SK-N-SH (cell line): ENCODE measurements at regions not wholly inside any gene's neighbourhood (a gene's known extent, or its start where the extent isn't known, plus 50 kb on each side); places are given as distances from the start of the nearest gene placed in this dataset.

Experiments used
- CTCF ChIA-PET: fragments of 300-600, 350-600 bp; formaldehyde crosslinking; extraction: SDS; loops from one replicate; lab custom pipeline; 2021; lab: Yijun Ruan, JAX
- POLR2A ChIA-PET: fragments of 350-600 bp; sonication (Branson Sonifier 250); formaldehyde crosslinking; extraction: SDS; loops from one replicate; lab custom pipeline; 2020; ENCODE audit warnings: antibody characterized with exemption, inconsistent platforms; lab: Yijun Ruan, JAX
- DNase-seq: peaks from one replicate; pipeline ENCODE4 v3.0.0; 2012
- H2AFZ ChIP-seq: fragments of 200-600 bp; sonication (generic); 2 replicates; pipeline ENCODE4 v1.8.1; 2016; ENCODE audit warnings: antibody characterized with exemption, mild to moderate bottlenecking, low read depth
- H3F3A ChIP-seq: fragments of 200-600 bp; sonication (generic); replicated peaks from 2 replicates; pipeline ENCODE3; 2016; ENCODE audit warnings: antibody characterized with exemption, mild to moderate bottlenecking; ENCODE audit not compliant: insufficient read depth
- H3K27ac ChIP-seq, 2 experiments: fragments of 200-500 bp in 1 of 2; fragments of 200-600 bp in 1 of 2; sonication (Bioruptor generic) in 1 of 2; sonication (generic), shearing (Covaris generic) in 1 of 2; 2 replicates each; pipeline versions ENCODE4 v1.5.1 to v1.6.1; 2014 to 2016; ENCODE audit warnings: low read depth in 2 of 2, inconsistent platforms in 1 of 2, low read length in 1 of 2, mild to moderate bottlenecking in 1 of 2, mixed read lengths in 1 of 2
- H3K27me3 ChIP-seq: fragments of 200-600 bp; sonication (generic), shearing (Covaris generic); 2 replicates; pipeline ENCODE4 v1.6.1; 2016; ENCODE audit warnings: mixed run types; ENCODE audit not compliant: insufficient read depth
- H3K36me3 ChIP-seq, 2 experiments: fragments of 200-500 bp in 1 of 2; fragments of 200-600 bp in 1 of 2; sonication (Bioruptor generic) in 1 of 2; sonication (generic) in 1 of 2; replicated peaks in 1 of 2; 2 replicates each; pipeline versions ENCODE3 to v1.5.1; 2014 to 2016; ENCODE audit warnings: low read length in 1 of 2, mild to moderate bottlenecking in 1 of 2; ENCODE audit not compliant: insufficient read depth in 2 of 2, control insufficient read depth in 1 of 2
- H3K4me1 ChIP-seq, 2 experiments: fragments of 200-500 bp in 1 of 2; fragments of 200-600 bp in 1 of 2; sonication (Bioruptor generic) in 1 of 2; sonication (generic), shearing (Covaris generic) in 1 of 2; 2 replicates each; pipeline versions ENCODE4 v1.5.1 to v1.6.1; 2014 to 2016; ENCODE audit warnings: low read depth in 1 of 2, low read length in 1 of 2, mixed run types in 1 of 2; ENCODE audit not compliant: insufficient read depth in 2 of 2, control insufficient read depth in 1 of 2
- H3K4me2 ChIP-seq: fragments of 200-600 bp; sonication (generic), shearing (Covaris generic); 2 replicates; pipeline ENCODE4 v1.6.1; 2017; ENCODE audit warnings: mixed run types
- H3K4me3 ChIP-seq, 2 experiments: fragments of 200-500 bp in 1 of 2; fragments of 200-600 bp in 1 of 2; sonication (Bioruptor generic) in 1 of 2; sonication (generic), shearing (Covaris generic) in 1 of 2; 2 replicates each; pipeline versions ENCODE4 v1.5.1 to v1.8.1; 2014 to 2016; ENCODE audit warnings: low read depth in 2 of 2, inconsistent platforms in 1 of 2, low read length in 1 of 2, mild to moderate bottlenecking in 1 of 2, mixed read lengths in 1 of 2, moderate library complexity in 1 of 2
- H3K79me2 ChIP-seq: fragments of 200-600 bp; sonication (generic); 2 replicates; pipeline ENCODE4 v1.8.1; 2017; ENCODE audit warnings: mild to moderate bottlenecking; ENCODE audit not compliant: insufficient read depth
- H3K9ac ChIP-seq: fragments of 200-600 bp; sonication (generic); 2 replicates; pipeline ENCODE4 v1.6.1; 2017; ENCODE audit warnings: mixed run types
- H3K9me2 ChIP-seq: fragments of 200-600 bp; sonication (generic); 2 replicates; pipeline ENCODE4 v1.6.1; 2017; ENCODE audit warnings: mixed run types
- H3K9me3 ChIP-seq: fragments of 200-600 bp; sonication (generic); 2 replicates; pipeline ENCODE4 v1.6.1; 2017; ENCODE audit warnings: mixed run types, mild to moderate bottlenecking, moderate library complexity
- H4K20me1 ChIP-seq: fragments of 200-600 bp; sonication (generic); 2 replicates; pipeline ENCODE4 v1.6.1; 2017; ENCODE audit warnings: mild to moderate bottlenecking, mixed run types; ENCODE audit not compliant: insufficient read depth
- FOSL2 ChIP-seq: IDR thresholded peaks from 2 replicates; pipeline ENCODE4 v1.4.0; 2012; ENCODE audit warnings: low read depth, mild to moderate bottlenecking, moderate library complexity, borderline replicate concordance
- FOXJ3 ChIP-seq: sonication (generic); formaldehyde crosslinking; IDR thresholded peaks from 2 replicates; pipeline ENCODE4 v1.5.1; 2020; ENCODE audit warnings: mild to moderate bottlenecking, missing genetic modification reagents
- FOXM1 ChIP-seq: IDR thresholded peaks from 2 replicates; pipeline ENCODE4 v1.4.0; 2012; ENCODE audit warnings: low read depth, mild to moderate bottlenecking
- GATA2 ChIP-seq: sonication (generic); formaldehyde crosslinking; IDR thresholded peaks from 2 replicates; pipeline ENCODE4 v1.5.0; 2020; ENCODE audit warnings: mild to moderate bottlenecking, missing genetic modification reagents
- NFIC ChIP-seq: IDR thresholded peaks from 2 replicates; pipeline ENCODE4 v1.4.0; 2012; ENCODE audit warnings: borderline replicate concordance
- POLR2AphosphoS5 ChIP-seq: IDR thresholded peaks from 2 replicates; pipeline ENCODE4 v1.6.1; 2012; ENCODE audit warnings: low read depth, low read length
- RAD21 ChIP-seq: IDR thresholded peaks from 2 replicates; pipeline ENCODE4 v1.6.1; 2012; ENCODE audit warnings: mild to moderate bottlenecking, low read length
- RCOR1 ChIP-seq: fragments of 150-350 bp; IDR thresholded peaks from 2 replicates; pipeline ENCODE4 v1.6.1; 2017; ENCODE audit warnings: antibody characterized with exemption, low read length
- RFX5 ChIP-seq: IDR thresholded peaks from 2 replicates; pipeline ENCODE4 v1.6.1; 2012; ENCODE audit warnings: mild to moderate bottlenecking, improper control_type of control experiment, low read length
- RXRA ChIP-seq: IDR thresholded peaks from 2 replicates; pipeline ENCODE4 v1.4.0; 2012; ENCODE audit warnings: low read depth, mild to moderate bottlenecking, borderline replicate concordance
- SMC3 ChIP-seq: IDR thresholded peaks from 2 replicates; pipeline ENCODE4 v1.6.1; 2012; ENCODE audit warnings: low read depth, low read length, improper control_type of control experiment
- TCF12 ChIP-seq: IDR thresholded peaks from 2 replicates; pipeline ENCODE4 v1.4.0; 2012
- YY1 ChIP-seq: IDR thresholded peaks from 2 replicates; pipeline ENCODE4 v1.4.0; 2012; ENCODE audit warnings: low read depth, mild to moderate bottlenecking
- WGBS: methylation state at CpG from one replicate; pipeline ENCODE4 v1.1.6; 2017; ENCODE audit warnings: low lambda C conversion rate; 5-methylcytosine and 5-hydroxymethylcytosine counted together
- TF ChIP-seq, protein P1 (sequence below): IDR thresholded peaks from 2 replicates; pipeline ENCODE4 v1.4.0; 2012; ENCODE audit warnings: low read depth, borderline replicate concordance
- TF ChIP-seq, protein P2 (sequence below): fragments of 150-350 bp; IDR thresholded peaks from 2 replicates; pipeline ENCODE4 v1.6.1; 2016; ENCODE audit warnings: mild to moderate bottlenecking, low read depth, low read length
- TF ChIP-seq, protein P3 (sequence below): IDR thresholded peaks from 2 replicates; pipeline ENCODE4 v1.4.0; 2012; ENCODE audit warnings: low read depth
- TF ChIP-seq, protein P4 (sequence below): IDR thresholded peaks from 2 replicates; pipeline ENCODE4; 2012

DNA sequence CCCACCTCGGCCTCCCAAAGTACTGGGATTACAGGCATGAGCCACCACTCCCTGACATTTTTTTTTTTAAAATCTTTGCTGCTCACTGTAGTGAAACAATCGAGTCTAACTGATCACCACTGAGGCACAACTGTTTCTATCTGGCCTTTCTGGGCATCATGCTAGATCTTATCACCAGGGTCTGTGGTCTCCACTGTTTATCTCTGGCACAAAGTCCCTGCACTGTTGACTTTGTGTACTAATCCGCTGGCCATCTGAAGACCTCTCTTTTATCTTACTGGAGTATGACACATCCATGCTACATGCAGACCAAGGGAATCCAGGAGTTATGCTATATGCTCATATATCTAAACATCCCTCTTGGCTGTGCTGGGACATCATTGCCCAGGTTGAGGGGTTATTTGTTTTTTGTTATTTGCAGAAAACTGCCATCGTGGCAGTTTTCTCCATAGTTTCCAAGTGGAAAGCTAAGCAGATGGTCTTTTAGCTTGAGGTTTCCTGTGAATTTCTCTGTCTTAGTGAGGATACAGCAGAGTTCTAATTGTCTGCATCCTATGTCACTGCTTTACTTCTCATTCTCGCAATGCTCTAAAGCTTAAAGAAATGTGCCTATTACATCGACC lies 456.9 kb downstream of the CCER1 start:
- Histone ChIP-seq H2AFZ (no peak overlapping the region), H3K9ac (no peak overlapping the region), H3F3A (no peaks in the 10 kb centered on the region), H3K79me2 (no peaks in the 10 kb centered on the region), H3K27ac (no peak overlapping the region), H4K20me1 (no peaks in the 10 kb centered on the region), H3K9me3 (no peaks in the 10 kb centered on the region), H3K9me2 (no peaks in the 10 kb centered on the region), H3K4me2 (no peak overlapping the region), H3K4me1 (no peaks in the 10 kb centered on the region), H3K4me3 (no peak overlapping the region), H3K36me3 (no peaks in the 10 kb centered on the region), H3K27me3 (no peaks in the 10 kb centered on the region)
- TF ChIP-seq POLR2AphosphoS5 = no peak
- TF ChIP-seq, protein P1, sequence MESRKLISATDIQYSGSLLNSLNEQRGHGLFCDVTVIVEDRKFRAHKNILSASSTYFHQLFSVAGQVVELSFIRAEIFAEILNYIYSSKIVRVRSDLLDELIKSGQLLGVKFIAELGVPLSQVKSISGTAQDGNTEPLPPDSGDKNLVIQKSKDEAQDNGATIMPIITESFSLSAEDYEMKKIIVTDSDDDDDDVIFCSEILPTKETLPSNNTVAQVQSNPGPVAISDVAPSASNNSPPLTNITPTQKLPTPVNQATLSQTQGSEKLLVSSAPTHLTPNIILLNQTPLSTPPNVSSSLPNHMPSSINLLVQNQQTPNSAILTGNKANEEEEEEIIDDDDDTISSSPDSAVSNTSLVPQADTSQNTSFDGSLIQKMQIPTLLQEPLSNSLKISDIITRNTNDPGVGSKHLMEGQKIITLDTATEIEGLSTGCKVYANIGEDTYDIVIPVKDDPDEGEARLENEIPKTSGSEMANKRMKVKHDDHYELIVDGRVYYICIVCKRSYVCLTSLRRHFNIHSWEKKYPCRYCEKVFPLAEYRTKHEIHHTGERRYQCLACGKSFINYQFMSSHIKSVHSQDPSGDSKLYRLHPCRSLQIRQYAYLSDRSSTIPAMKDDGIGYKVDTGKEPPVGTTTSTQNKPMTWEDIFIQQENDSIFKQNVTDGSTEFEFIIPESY = no peak
- WGBS = 36% methylated on average over 6 of the region's 6 CpGs
- ChIA-PET POLR2A (no interaction called here), CTCF (interaction anchor here (1.4 kb wide), 1 partner anchor 11 kb away, joined by 3 read pairs; no protein-coding TSS in a partner anchor)
- no peak for DNase-seq

DNA sequence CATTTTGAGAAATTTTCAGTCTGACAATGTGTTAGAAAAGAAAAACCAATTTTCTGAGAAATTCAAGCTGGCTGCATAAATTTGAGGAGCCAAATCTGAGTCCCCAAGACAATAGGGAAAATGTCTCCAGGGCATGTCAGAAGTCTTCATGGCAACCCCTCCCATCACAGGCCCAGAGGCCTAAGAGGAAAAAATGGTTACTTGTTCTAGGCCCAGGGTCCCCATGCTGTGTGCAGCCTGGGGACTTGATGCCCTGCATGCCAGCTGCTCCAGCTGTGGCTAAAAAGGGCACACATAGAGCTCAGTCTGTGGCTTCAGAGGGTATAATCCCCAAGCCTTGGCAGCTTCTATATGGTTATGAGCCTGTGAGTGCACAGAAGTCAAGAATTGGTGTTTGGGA lies 464.6 kb downstream of the CCER1 start:
- H3K79me2 ChIP-seq = no peaks in the 10 kb centered on the region
- DNase-seq = no peak
- H3K36me3 ChIP-seq = no peaks in the 10 kb centered on the region
- CTCF ChIA-PET = no interaction called here
- no peak overlapping the region for H3K4me2 ChIP-seq
- no peaks in the 10 kb centered on the region for H3K9me2 ChIP-seq
- no peaks in the 10 kb centered on the region for H3K27me3 ChIP-seq
- no peaks in the 10 kb centered on the region for H3F3A ChIP-seq
- no peaks in the 10 kb centered on the region for H3K9me3 ChIP-seq
- POLR2A ChIA-PET = no interaction called here
- H3K4me1 ChIP-seq = no peaks in the 10 kb centered on the region
- H3K9ac ChIP-seq = no peak overlapping the region
- no peak overlapping the region for H3K4me3 ChIP-seq
- TF ChIP-seq RFX5 (no peak), RXRA (no peak), GATA2 (CRISPR knock-in tag) (no peak)
- TF ChIP-seq, protein P2, sequence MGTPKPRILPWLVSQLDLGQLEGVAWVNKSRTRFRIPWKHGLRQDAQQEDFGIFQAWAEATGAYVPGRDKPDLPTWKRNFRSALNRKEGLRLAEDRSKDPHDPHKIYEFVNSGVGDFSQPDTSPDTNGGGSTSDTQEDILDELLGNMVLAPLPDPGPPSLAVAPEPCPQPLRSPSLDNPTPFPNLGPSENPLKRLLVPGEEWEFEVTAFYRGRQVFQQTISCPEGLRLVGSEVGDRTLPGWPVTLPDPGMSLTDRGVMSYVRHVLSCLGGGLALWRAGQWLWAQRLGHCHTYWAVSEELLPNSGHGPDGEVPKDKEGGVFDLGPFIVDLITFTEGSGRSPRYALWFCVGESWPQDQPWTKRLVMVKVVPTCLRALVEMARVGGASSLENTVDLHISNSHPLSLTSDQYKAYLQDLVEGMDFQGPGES = no peak
- TF ChIP-seq, all 33 proteins: peak for 0
- H3K27ac ChIP-seq = no peak overlapping the region
- H4K20me1 ChIP-seq = no peaks in the 10 kb centered on the region
- no peak overlapping the region for H2AFZ ChIP-seq

DNA sequence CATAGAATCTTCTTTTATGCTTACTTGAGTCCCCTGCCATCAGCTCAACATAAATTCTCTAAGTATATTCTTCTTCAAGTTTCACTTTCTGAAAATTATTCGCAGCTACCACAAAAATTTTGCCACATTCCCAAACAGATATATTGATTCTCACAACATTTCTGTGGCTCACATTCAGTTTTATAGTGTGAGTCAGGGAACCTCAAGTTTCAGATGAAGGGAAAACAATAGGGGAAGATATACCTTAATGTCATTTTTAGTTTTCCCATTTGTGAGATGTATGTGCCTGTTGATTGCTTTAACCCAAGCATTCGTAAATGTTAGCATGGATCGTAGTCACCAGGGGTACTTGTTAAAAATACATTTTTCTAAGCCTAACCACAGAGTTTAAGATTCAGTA lies 465.8 kb downstream of the CCER1 start:
- ChIA-PET POLR2A (no interaction called here), CTCF (no interaction called here)
- no peaks in the 10 kb centered on the region for H3F3A ChIP-seq
- no peaks in the 10 kb centered on the region for H4K20me1 ChIP-seq
- H3K9ac ChIP-seq = no peak overlapping the region
- H3K4me1 ChIP-seq = peaks cover 0 to 1% of the 10 kb centered on the region in 2 experiments; a peak in 2 of 4 replicates
- H2AFZ ChIP-seq = no peak overlapping the region
- H3K27me3 ChIP-seq = no peaks in the 10 kb centered on the region
- no peak overlapping the region for H3K27ac ChIP-seq
- no peak for DNase-seq
- 55% methylated on average over 3 of the region's 3 CpGs for WGBS
- H3K4me3 ChIP-seq = no peak overlapping the region
- H3K36me3 ChIP-seq = no peaks in the 10 kb centered on the region
- no peak overlapping the region for H3K4me2 ChIP-seq
- no peaks in the 10 kb centered on the region for H3K9me3 ChIP-seq
- H3K9me2 ChIP-seq = no peaks in the 10 kb centered on the region
- H3K79me2 ChIP-seq = no peaks in the 10 kb centered on the region
- TF ChIP-seq RCOR1 = no peak
- no peak for TF ChIP-seq FOXM1
- no peak for TF ChIP-seq RAD21
- no peak for TF ChIP-seq SMC3
- no peak for TF ChIP-seq FOXJ3 (CRISPR knock-in tag)
- no peak for TF ChIP-seq FOSL2
- TF ChIP-seq, protein P3, sequence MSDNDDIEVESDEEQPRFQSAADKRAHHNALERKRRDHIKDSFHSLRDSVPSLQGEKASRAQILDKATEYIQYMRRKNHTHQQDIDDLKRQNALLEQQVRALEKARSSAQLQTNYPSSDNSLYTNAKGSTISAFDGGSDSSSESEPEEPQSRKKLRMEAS = no peak
- TF ChIP-seq YY1 = no peak
- TF ChIP-seq RFX5 = no peak
- TF ChIP-seq, protein P1 = no peak
- TF ChIP-seq, protein P4, sequence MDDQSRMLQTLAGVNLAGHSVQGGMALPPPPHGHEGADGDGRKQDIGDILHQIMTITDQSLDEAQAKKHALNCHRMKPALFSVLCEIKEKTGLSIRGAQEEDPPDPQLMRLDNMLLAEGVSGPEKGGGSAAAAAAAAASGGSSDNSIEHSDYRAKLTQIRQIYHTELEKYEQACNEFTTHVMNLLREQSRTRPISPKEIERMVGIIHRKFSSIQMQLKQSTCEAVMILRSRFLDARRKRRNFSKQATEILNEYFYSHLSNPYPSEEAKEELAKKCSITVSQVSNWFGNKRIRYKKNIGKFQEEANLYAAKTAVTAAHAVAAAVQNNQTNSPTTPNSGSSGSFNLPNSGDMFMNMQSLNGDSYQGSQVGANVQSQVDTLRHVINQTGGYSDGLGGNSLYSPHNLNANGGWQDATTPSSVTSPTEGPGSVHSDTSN = no peak
- TF ChIP-seq TCF12 = no peak
- no peak for TF ChIP-seq RXRA
- no peak for TF ChIP-seq NFIC
